Activated CD4-positive, alpha-beta T cell treated with anti-CD3 and anti-CD28 coated beads for 48 hours (primary cell): ENCODE measurements at regions not wholly inside any gene's neighbourhood (a gene's known extent, or its start where the extent isn't known, plus 50 kb on each side); places are given as distances from the start of the nearest gene placed in this dataset.

Source experiments
- DNase-seq: peaks from one replicate; pipeline ENCODE4 v3.0.0-alpha.2; 2020

DNA sequence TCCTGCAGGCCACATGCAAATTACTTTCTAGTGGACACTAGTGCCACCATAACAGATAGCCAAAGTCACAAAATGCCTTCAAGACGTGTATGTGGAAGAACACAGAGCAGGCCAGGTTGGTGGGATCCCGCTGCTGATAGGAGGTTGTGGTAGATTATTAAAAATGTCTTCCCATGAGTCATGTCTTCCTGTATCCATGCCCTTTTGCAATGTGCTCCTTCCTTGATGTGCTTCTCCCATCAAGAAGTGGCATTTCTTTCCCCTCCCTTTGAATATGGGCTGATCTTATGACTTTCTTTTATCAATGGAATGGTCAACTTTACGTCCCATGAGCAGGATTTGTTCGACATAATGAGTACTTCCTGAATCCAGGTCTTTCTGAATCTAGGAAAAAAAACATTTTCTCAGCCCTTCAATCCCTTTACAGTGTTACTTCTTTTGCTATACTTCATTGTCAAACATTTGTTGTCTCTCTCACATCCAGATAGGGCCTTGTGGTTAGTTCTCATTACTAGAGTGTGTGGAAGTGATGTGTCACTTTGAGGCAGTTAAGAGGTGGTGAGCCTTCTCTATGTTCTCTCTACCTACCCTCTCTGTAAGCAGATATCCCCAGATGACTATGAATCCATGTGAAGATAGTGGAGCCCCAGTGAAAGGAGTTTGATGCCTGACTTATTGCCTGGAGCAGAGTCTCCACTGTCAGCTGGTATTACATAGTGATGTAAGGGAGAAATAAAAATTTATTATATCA lies 519.2 kb upstream of the DIPK2B start:
- DNase-seq: no peak

DNA sequence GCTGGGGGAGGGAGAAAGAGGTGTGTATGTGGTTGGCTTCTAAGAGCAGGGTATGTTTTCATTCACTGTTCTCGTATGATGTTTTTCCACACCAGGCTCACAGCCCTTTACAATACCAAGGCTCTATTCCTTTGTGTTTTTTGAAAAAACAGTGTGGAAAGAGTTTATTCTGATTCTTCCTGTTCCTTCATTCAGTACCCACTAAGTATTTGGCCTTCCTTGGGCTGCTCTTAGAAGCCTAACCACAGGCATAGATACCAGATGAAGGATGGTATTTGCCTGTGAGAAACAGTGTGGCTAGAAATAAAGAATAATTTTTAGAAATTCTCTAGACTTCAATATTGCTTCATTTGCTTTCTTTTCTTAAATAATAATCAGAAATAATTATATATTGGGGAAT lies 518.0 kb upstream of the DIPK2B start:
- no peak for DNase-seq

DNA sequence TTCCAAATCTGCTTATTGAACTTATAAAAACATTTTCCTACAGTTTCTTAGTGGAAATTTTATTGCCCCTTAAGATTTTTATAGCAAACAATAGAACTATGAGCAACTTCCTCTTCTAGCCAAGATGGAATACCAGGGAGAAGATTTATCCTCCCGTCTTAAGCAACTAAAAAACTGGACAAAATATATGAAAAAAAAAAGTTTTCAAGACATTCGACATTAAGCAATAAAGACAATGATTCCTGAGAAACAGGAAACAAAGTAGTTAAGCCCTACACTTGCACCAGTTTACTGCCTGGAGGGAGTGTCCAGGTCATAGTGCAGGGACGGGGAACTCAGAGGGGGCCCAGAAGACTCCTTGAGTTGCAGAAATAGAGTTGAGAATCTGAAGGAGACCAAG lies 516.1 kb upstream of the DIPK2B start:
- DNase-seq: no peak

DNA sequence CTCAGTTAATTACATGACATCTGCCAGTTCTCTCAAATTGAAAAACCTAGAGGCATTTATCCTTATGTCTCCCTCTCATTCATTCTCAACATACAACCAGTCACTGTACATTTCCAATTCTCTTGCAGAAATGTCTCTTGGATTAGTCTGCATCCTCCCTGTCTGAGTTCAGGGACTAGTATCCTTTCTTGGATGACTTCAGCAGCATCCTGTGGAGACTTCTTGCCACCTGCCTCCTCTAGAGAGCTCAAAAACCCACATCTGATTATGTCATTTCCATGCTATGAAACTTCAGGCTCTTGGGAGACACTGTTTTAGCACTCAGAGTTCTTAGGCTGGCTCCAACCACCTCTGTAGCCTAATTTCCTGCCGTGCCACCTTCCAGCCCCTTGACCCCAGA lies 515.1 kb upstream of the DIPK2B start:
- no peak for DNase-seq

DNA sequence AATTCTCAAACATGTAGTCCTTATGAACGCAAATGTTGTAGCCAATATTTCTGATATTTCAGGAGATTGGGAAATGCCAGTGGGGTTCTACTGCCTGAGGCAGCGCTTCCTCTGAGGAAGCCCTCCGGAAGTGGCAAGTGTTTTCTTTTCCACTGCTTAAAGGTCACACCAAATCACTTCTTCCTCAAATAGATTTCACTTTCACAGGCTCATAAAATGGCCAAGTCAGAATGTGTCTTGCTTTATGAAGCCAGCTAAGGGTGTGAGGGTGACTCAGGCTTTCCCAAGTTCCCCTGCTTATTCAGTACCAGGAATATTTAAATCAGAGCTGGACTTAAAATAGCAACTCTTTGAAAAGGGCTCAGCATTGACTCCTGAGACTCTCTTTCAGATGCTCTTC lies 514.2 kb upstream of the DIPK2B start:
- peak; percentile 16 for DNase-seq

DNA sequence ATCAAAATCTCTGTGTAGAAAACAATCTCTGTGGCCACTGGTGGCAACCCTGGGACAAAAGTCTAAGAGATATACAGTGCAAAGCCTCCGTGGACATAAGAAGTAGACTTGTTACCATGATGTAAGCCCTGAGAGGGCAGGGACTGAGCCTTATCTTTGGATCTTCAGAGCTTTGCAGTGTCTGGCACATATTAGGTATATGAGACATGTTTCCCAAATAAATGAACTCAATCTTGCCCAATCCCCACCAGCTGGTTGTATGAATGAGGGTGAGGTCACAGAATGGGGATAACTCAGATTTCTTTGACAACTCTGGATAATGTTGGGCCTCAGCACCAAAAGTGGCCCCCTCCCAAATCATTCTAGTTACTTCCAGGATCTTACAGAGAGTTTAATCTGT lies 511.4 kb upstream of the DIPK2B start:
- DNase-seq: no peak

DNA sequence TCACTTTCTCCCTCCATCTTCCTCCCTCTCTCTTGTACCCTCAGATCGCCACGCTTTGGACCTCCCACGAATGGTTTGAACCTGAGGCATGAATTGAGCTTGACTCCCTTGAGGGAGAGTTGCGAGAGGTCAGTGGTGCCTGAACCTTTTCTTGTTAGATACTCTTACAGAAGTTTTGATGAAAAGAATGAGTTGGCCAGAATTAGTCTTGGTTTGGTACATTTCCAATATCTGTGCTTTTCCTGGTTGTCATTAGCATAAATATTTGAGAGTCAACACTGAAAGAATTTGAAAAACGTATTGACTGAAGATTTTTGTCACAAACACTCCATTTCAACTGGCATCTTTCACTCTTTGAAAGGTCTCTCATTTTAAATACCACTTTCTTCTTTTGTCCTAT lies 510.6 kb upstream of the DIPK2B start:
- DNase-seq: no peak

DNA sequence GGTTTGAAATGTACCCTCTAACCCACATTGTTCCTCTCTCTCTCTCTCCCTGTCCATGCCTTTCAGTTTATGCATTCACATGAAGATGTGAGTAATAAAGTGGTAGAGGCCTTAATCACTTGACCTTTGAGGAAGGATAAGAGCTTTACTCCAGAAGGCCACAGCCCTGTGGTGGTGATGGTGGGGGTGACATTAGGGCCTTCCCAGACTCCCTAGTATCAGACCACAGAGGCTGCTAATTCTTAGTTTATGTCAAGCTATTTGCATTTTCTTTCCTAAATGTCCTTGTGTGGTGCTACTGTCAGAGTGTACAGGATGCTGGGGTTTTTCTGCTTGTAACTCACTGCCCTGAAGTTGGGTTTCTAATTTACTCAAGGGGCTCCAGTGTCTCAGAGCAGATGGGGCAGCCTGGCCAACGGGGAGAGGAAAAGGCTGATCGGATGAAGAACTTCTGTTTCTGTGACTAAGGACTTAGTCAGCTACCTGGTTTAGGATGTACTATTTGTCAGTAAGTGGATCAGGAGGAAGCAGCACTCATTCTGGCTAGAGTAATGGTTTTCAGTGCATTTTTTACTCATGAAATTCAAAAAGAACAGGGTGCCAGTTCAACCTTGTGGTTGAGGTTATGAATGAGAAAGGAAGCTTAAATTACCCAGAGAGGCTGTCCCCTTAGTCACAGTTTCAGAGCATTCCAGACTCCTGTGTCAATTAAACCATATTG lies 509.6 kb upstream of the DIPK2B start:
- DNase-seq: peak; percentile 75

DNA sequence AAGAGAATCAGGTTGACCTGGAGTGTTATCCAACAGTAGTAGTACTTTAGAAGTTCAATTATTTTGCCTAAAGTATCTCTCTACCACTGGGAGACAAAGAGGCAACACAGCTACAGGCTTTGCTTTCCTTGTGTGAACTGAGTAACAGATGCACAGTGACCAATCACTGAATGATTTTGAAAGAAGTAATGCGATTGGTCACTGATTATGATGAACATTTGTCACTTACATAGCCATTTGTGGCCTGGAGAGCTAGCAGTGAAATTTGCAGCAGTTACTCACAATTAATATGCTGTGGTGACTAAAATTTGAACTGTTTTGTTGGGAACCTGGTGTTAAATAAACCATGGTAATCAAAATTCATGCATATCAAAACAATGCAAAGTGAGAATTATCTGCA lies 508.7 kb upstream of the DIPK2B start:
- no peak for DNase-seq

DNA sequence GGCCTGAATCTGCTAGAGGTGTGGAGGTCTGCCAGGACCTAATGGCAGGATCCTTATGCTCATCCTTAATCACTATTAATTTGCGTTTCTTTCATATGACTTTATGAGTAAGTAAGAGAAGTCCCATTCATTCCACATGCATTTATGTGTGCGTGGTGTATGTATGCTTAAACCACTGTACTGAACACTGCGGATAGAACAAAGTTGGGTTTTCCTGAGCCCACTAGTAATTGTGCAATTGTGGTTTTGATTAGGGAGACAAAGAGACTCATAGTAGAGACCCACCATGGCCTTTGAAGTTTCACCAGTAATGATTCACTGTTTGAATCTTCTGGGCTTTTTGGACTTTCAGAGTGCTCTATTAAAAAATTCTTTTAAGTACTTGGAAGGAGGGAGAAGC lies 498.5 kb upstream of the DIPK2B start:
- DNase-seq: no peak

DNA sequence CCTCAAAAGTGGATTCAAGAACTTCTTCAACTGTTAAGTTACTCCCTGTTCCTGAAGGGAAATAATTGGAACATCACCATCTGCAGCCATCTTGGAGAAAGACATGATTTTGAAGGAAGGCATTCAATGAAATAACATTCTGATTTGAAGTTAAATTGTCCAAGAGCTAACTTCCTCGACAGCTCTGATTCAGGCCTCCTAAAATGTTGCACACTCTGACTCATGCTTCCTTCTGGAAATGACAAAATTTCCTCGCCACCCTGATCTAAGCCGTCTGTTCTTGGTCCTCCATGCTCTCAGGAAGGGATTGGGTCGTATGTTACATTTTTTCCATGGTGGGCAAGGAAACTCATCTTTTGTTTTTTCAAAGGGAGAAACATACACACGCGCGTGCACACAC lies 496.9 kb upstream of the DIPK2B start:
- no peak for DNase-seq

DNA sequence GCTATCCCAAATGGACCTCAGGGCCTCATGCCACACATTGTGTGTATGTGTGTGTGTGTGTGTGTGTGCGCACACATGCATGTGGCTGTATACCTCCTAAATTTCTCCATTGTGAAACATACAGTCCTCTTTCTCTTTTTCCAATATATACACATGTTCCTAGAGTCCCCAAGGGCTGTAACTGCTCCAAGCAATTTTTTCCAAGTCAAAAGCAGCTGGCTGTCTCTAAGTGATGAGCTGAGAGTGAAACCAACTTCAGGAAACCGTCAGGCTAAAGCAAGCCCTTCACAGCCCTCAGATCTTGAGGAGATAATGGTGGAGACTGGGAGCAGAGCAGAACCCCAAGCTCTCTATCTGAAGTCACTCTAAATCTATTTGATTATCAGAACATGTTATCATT lies 496.1 kb upstream of the DIPK2B start:
- no peak for DNase-seq

DNA sequence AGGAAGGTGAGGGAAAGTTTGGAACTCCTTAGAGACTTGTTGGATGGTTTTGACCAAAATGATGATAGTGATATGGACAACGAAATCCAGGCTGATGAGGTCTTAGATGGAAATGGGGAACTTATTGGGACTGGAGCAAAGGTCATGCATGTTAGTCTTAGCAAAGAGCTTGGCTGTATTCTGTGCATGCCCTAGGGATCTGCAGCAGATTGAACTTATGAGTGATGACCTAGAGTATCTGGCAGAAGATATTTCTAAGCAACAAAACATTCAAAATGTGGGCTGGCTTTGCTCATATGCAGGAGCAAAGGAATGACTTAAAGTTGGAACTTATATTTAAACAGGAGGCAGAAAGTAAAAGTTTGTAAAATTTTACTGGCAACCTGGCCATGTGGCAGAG lies 489.3 kb upstream of the DIPK2B start:
- DNase-seq: no peak

DNA sequence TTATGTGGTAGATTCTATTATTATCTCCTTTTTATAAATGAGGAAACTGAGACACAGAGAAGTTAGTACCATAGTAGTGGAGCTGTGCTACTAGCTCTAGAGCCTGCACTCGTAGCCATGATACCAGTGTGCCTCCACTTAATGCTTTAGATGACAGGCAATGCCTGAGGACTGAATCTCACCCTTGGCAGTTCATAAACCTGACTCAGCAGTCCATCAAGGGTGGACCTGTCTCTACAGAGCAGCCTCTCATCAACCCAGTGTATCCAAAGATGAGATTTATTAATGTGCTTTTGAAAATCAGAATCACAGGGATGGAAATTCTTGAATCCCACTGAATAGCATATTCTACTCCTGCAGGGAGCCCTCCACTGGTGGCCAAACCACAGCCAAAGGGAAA lies 483.2 kb upstream of the DIPK2B start:
- DNase-seq: no peak

DNA sequence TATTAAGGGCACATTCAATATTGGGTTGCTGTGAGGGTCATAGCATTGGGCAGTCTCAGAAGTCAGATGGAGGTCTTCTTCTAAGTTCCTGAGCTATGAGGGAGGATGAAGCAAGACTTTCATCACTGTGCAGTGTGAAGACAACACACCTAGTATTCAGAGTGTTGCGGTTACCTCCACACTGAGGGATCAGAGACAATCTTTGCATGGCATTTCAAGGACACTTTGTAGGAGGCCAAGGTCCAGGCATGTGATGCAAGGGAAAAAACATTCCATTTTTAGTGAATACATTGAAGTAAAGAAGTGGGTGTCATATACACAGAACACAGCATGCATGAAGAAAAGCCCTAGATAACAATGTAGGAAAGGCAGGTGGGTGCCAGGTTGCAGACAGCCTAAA lies 481.2 kb upstream of the DIPK2B start:
- no peak for DNase-seq

DNA sequence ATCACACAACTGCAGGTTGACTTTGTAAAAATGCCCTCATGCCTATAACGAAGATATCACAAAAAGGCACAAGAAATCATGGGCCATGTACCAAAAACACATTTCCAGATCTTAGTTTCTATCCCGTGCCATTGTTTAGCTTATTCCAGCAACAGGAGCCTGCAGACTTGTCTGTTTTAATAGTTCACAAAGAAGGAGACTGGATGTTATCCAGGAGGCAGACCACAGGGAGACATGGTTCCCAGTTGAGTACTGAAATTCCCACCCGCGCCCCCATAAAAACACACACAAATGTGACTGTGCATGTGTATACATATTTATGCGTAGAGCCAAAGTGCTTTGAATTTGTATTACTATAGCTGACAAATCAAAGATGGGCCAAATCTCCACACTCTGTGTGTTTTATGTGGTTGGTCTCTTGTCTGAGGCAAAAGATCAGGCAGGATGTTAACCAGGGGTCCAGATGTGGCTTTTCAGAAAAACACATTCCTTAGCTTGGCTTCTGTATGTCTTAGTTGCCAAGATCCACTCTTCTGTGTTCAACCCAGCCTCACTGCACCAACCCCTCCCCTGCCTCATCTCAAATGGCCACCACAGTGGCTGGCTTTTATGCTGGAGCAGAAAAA lies 469.2 kb upstream of the DIPK2B start:
- DNase-seq: no peak

DNA sequence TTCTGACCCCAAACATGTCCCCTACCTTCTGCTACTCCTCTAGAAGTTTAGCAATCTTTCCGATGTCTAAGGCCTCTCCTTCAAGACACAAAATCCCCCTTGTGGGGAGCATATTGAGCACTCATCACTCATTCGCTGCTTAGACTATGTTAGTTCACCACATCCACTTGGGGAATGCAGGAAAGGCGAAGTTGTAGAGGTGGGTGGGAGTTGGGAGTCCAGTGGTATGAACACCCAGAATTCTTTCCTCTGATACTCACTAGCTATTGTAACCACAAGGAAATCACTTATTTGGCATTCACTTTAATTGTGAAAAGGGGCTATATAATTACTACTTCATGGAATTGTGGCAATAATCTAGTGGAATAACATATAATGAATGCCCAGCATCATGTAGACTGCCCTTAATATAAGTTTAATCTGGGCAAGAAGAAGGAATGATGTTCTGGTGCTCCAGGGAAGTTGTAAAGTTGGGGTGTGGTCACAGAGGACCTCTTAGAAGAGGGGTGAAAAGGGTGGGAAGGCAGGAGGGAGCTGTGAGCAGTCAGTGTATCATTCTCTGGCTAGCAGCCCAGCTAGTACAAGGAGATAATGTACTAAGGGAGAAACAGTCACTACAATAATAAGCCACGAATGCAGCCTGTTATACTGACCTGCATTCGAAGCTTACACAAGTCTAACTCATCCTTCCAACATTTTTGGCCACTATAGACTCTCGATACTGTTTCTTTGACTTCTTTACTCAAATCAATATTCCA lies 468.2 kb upstream of the DIPK2B start:
- DNase-seq: no peak

DNA sequence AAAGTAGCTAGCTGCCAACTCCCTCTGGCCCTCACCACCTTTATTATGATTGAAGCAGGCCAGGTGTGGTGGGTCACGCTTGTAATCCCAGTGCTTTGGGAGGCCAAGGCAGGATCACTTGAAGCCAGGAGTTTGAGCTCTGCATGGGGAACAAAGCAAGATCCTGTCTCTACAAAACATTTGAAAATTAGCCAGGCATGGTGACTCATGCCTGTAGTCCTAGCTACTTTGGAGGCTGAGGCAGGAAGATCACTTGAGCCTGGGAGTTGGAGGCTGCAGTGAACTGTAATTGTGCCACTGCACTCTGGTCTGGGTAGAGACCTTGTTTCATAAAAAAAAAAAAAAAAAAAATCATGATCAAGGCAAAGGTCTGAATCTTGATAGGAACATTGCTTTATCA lies 467.0 kb upstream of the DIPK2B start:
- DNase-seq: no peak

DNA sequence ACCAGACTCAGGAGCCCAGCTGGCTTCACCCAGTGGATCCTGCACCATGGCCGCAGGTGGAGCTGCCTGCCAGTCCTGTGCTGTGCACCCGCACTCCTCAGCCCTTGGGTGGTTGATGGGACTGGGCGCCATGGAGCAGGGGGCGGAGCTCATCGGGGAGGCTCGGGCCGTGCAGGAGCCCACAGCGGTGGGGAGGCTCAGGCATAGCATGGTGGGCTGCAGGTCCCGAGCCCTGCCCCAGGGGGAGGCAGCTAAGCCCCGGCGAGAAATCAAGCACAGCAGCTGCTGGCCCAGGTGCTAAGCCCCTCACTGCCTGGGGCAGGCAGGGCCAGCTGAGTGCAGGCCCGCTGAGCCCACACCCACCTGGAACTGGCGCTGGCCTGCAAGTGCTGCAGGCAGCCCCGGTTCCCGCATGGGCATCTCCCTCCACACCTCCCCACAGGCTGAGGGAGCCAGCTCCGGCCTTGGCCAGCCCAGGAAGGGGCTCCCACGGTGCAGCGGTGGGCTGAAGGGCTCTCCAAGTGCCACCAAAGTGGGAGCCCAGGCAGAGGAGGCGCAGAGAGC lies 464.1 kb upstream of the DIPK2B start:
- no peak for DNase-seq

DNA sequence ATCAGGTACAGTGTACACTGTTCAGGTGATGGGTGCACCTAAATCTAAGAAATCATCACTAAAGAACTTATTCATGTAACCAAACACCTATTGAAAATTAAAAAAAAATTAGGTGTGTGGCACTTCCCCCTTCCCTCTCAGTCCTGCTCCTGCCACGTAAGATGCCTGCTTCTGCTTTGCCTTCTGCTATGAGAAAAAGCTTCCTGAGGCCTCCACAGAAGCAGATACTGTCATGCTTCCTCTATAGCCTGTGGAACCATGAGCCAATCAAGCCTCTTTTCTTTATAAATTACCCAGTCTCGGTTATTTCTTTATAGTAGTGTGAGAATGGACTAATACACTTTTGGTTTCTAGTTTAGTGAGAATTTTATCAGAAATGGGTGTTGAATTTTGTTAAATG lies 459.8 kb upstream of the DIPK2B start:
- DNase-seq: no peak

DNA sequence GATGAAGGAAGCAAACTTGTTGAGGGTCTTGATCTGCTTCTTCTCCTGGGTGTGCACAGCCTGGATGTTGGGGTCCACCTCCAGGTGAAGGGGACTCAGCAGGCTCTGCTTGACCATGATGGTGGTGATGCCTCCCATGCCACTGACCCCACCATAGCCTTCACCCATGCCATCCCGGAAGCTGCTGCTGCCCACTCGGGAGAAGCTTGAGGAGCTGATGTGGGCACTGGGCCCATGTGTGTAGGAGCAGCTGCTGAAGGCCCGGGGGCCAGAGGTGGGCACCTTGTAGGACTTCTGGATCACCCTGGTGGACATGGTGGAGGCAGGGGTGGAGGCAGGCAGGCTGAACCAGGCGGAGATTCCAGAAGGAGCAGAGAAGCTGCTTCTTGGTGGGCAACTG lies 432.7 kb upstream of the DIPK2B start:
- no peak for DNase-seq

DNA sequence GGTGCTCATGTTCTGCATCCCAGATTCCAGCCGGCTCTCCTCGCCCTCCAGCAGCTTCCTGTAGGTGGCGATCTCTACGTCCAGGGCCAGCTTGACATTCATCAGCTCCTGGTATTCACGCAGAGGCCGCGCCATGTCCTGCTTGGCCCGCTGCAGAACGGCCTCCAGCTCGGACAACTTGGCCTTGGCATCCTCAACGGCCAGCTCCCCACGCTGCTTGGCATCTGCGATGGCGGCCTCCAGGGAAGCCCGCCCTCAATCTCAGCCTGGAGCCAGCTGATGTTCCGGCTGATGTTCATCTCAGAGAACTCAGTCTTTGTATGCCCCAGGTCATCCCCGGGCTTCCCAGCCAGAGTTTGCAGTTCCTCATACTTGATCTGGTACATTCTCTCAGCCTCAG lies 431.8 kb upstream of the DIPK2B start:
- no peak for DNase-seq

DNA sequence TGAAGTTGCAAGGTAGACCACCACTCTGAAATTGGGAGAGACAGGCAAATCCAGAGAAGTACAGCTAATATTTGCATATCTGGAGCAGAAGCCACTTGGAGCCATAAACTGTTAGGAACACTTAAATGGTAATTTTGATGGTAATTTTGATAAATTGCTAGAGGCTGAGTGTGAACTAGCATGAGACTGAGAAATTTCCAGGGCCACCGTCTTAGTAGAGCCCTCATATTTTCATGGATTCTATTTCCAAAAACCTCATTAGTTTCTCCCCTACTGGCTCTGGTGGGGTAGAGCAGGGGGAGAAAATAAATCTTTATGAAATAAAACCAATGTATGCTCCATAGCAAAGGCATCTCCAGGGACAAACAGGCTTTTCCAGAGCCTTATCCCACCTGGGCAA lies 429.4 kb upstream of the DIPK2B start:
- DNase-seq: no peak
